ENCODE measurements at regions not wholly inside any gene's neighbourhood (a gene's known extent, or its start where the extent isn't known, plus 50 kb on each side); places are given as distances from the start of the nearest gene placed in this dataset.

GRCh38 chr6:77324866-77325265, 138.4 kb downstream of the HTR1B start:
- no peak for TF ChIP-seq CTCF (IDR thresholded peaks at IDR 0.05; ENCODE audit: insufficient read depth, low read length, severe bottlenecking)
- H3K36me3 ChIP-seq (ENCODE audit: control insufficient read depth, insufficient read depth, low read length) = no peaks in the 10 kb centered on the region
- no peak for DNase-seq (ENCODE audit: low read depth)
- no peak for FAIRE-seq
- H3K4me3 ChIP-seq (ENCODE audit: low read depth, low read length) = no peak overlapping the region
- no peaks in the 10 kb centered on the region for H3K27me3 ChIP-seq (ENCODE audit: control insufficient read depth, insufficient read depth, low read length)

GRCh38 chr6:77322604-77323003, 140.7 kb downstream of the HTR1B start:
- H3K4me3 ChIP-seq (ENCODE audit: low read depth, low read length) = no peak overlapping the region
- TF ChIP-seq CTCF (IDR thresholded peaks at IDR 0.05; ENCODE audit: insufficient read depth, low read length, severe bottlenecking) = no peak
- DNase-seq (ENCODE audit: low read depth) (no peak), FAIRE-seq (no peak)
- H3K36me3 ChIP-seq (ENCODE audit: control insufficient read depth, insufficient read depth, low read length) = no peaks in the 10 kb centered on the region
- no peaks in the 10 kb centered on the region for H3K27me3 ChIP-seq (ENCODE audit: control insufficient read depth, insufficient read depth, low read length)

- no peak for FAIRE-seq
- DNase-seq (ENCODE audit: low read depth) = no peak
- no peaks in the 10 kb centered on the region for H3K27me3 ChIP-seq (ENCODE audit: control insufficient read depth, insufficient read depth, low read length)
Measured at GRCh38 chr6:77318256-77318655, 145.0 kb downstream of the HTR1B start.

GRCh38 chr6:77313595-77313994, 149.7 kb downstream of the HTR1B start:
- no peak for FAIRE-seq
- no peak for DNase-seq (ENCODE audit: low read depth)
- Histone ChIP-seq H3K36me3 (ENCODE audit: control insufficient read depth, insufficient read depth, low read length) (no peaks in the 10 kb centered on the region), H3K27me3 (ENCODE audit: control insufficient read depth, insufficient read depth, low read length) (no peaks in the 10 kb centered on the region), H3K4me3 (ENCODE audit: low read depth, low read length) (no peak overlapping the region)
- no peak for TF ChIP-seq CTCF (IDR thresholded peaks at IDR 0.05; ENCODE audit: insufficient read depth, low read length, severe bottlenecking)

More at GRCh38 chr6:77318256-77318655, 145.0 kb downstream of the HTR1B start:
- Histone ChIP-seq H3K36me3 (ENCODE audit: control insufficient read depth, insufficient read depth, low read length) (no peaks in the 10 kb centered on the region), H3K4me3 (ENCODE audit: low read depth, low read length) (no peak overlapping the region)
- TF ChIP-seq CTCF (IDR thresholded peaks at IDR 0.05; ENCODE audit: insufficient read depth, low read length, severe bottlenecking) = no peak

- no peak for DNase-seq (ENCODE audit: low read depth)
- no peak for FAIRE-seq
- Histone ChIP-seq H3K4me3 (ENCODE audit: low read depth, low read length) (no peak overlapping the region), H3K36me3 (ENCODE audit: control insufficient read depth, insufficient read depth, low read length) (no peaks in the 10 kb centered on the region), H3K27me3 (ENCODE audit: control insufficient read depth, insufficient read depth, low read length) (no peaks in the 10 kb centered on the region)
- TF ChIP-seq CTCF (IDR thresholded peaks at IDR 0.05; ENCODE audit: insufficient read depth, low read length, severe bottlenecking) = no peak
Measured at GRCh38 chr6:77299931-77300330, 163.4 kb downstream of the HTR1B start.

GRCh38 chr6:77298283-77298682, 165.0 kb downstream of the HTR1B start:
- Histone ChIP-seq H3K36me3 (ENCODE audit: control insufficient read depth, insufficient read depth, low read length) (no peaks in the 10 kb centered on the region), H3K27me3 (ENCODE audit: control insufficient read depth, insufficient read depth, low read length) (no peaks in the 10 kb centered on the region), H3K4me3 (ENCODE audit: low read depth, low read length) (no peak overlapping the region)
- FAIRE-seq (no peak), DNase-seq (ENCODE audit: low read depth) (no peak)
- no peak for TF ChIP-seq CTCF (IDR thresholded peaks at IDR 0.05; ENCODE audit: insufficient read depth, low read length, severe bottlenecking)

Data from bronchial epithelial cell (primary cell).